Heart left ventricle (tissue), 16 donors: ENCODE measurements at regions not wholly inside any gene's neighbourhood (a gene's known extent, or its start where the extent isn't known, plus 50 kb on each side); places are given as distances from the start of the nearest gene placed in this dataset.

ENCODE experiments used
- ATAC-seq, 4 donors: fragments of 200-7000 bp; cut with Tn5 transposase; one replicate each; pipeline ENCODE4 v1.9.1; 2020 to 2022; ENCODE audit warnings: moderate library complexity in 4 of 4, mild to moderate bottlenecking in 3 of 4, moderate number of reproducible peaks in 1 of 4
- DNase-seq, 5 donors: peaks; one replicate each; pipeline ENCODE4 v3.0.0-alpha.2; 2020
- H3K27ac ChIP-seq, 12 donors: fragments of 200-600 bp; sonication (generic) in 4 of 12; one replicate each; pipeline versions ENCODE4 v1.5.0 to v1.8.0; 2016 to 2022; ENCODE audit warnings: mild to moderate bottlenecking in 2 of 12
- H3K27me3 ChIP-seq, 9 donors: fragments of 200-600 bp; sonication (generic) in 2 of 9; one replicate each; pipeline versions ENCODE4 v1.5.1 to v1.8.0; 2016 to 2022; ENCODE audit warnings: mild to moderate bottlenecking in 3 of 9
- H3K36me3 ChIP-seq, 9 donors: fragments of 200-600 bp; sonication (generic) in 2 of 9; one replicate each; pipeline versions ENCODE4 v1.5.0 to v1.8.0; 2018 to 2022; ENCODE audit warnings: mild to moderate bottlenecking in 2 of 9
- H3K4me1 ChIP-seq, 12 donors: fragments of 200-600 bp; sonication (generic) in 4 of 12; one replicate each; pipeline versions ENCODE4 v1.5.0 to v1.8.0; 2016 to 2022; ENCODE audit warnings: mild to moderate bottlenecking in 3 of 12
- H3K4me3 ChIP-seq, 12 donors: fragments of 200-600 bp; sonication (generic) in 4 of 12; one replicate each; pipeline versions ENCODE4 v1.5.0 to v1.8.0; 2017 to 2022; ENCODE audit warnings: mild to moderate bottlenecking in 9 of 12, moderate library complexity in 4 of 12
- H3K9me3 ChIP-seq, 12 donors: fragments of 200-600 bp; sonication (generic) in 4 of 12; one replicate each; pipeline versions ENCODE4 v1.5.0 to v1.8.0; 2016 to 2022; ENCODE audit warnings: mild to moderate bottlenecking in 1 of 12
- POLR2A ChIP-seq, 2 donors: fragments of 450-650 bp; IDR thresholded peaks; one replicate each; pipeline ENCODE4 v1.6.1; 2017; ENCODE audit warnings: antibody characterized with exemption in 2 of 2, mild to moderate bottlenecking in 2 of 2, moderate library complexity in 2 of 2
- WGBS, 4 donors: extraction: QIAGEN DNeasy Blood & Tissue Kit in 2 of 4; methylation state at CpG; one replicate each; pipeline versions ENCODE4 v1.1.5 to v1.1.7; 2013 to 2018; 5-methylcytosine and 5-hydroxymethylcytosine counted together
- intact Hi-C, 10 donors: fragments of 100-400 bp; cut with DNase I; formaldehyde crosslinking; loops; one replicate each; pipeline versions ENCODE4 v1.11.1 to v1.14.2; 2022
- TF ChIP-seq, protein P1 (sequence below), 12 donors: fragments of 200-600 bp; sonication (generic) in 4 of 12; IDR thresholded peaks; one replicate each; pipeline versions ENCODE4 v1.5.0 to v1.8.0; 2018 to 2022; ENCODE audit warnings: antibody characterized with exemption in 12 of 12, mild to moderate bottlenecking in 5 of 12
- donor health status: ischemic (EF 13 %, LVEDD 7.1; RV severe dilation, severe dysfunction).
- donor health status: healthy with polysubstance abuse.
- donor health status: DM: no; HTN: yes; CAD: no.
- donor health status: DM: no; HTN: no; CAD: no.
- donor health status: ischemic (EF 25% LVEDD 6.9; RV normal size, moderate dysfunction).
- donor health status: ischemic (EF 25% LVEDD 5.7; RV mildly dilated, moderate dysfunction).
- donor health status: healthy.
- donor health status: DM: yes; HTN: yes; CAD: no.
- donor health status: ischemic (EF 35%, LVEDD 5.7; RV mildly dilated, moderate dysfunction).
- donor health status: nonischemic (EF 11% LVEDD 7.7; RV severe dilation, severe dysfunction).
- donor health status: DM: yes; HTN: yes; CAD: no.
- donor health status: PGD.
- donor health status: ischemic (EF 29% LVEDD 5.4; RV normal size, mild dysfunction).
- donor health status: nonischemic (EF 23%, LVEDD 6.1; RV moderate dilation, normal function).

DNA sequence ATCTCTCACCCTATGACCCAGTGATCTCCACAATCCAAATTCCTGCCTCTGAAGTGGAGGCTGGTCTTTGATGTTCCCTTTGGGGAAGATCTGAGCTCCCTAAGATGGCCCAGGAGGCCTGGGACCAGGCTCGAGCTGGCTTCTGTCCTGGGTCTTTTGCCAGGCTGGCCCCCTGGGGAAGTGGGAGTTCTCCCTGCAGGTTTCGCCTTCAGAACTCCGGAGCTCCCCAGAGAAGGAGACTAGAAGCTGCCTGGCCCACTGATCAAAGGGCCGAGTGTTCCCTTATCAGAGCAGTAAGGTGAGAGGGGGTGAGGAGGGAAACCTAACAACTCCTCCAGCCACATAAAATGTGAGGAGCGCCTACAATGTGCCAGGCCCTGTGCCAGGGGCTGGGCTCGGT is 147.1 kb downstream of the IRF8 start:
- no peak for ATAC-seq
- no peak for DNase-seq
- Histone ChIP-seq H3K4me3 (no peak overlapping the region), H3K27me3 (peaks cover 0 to 81% (median 31%) of the 10 kb centered on the region in 9 donors), H3K4me1 (no peaks in the 10 kb centered on the region), H3K27ac (no peak overlapping the region), H3K36me3 (no peaks in the 10 kb centered on the region), H3K9me3 (no peaks in the 10 kb centered on the region)
- intact Hi-C loops = no loop called here
- TF ChIP-seq POLR2A (IDR thresholded peaks at IDR 0.05) = no peak
- TF ChIP-seq, protein P1, sequence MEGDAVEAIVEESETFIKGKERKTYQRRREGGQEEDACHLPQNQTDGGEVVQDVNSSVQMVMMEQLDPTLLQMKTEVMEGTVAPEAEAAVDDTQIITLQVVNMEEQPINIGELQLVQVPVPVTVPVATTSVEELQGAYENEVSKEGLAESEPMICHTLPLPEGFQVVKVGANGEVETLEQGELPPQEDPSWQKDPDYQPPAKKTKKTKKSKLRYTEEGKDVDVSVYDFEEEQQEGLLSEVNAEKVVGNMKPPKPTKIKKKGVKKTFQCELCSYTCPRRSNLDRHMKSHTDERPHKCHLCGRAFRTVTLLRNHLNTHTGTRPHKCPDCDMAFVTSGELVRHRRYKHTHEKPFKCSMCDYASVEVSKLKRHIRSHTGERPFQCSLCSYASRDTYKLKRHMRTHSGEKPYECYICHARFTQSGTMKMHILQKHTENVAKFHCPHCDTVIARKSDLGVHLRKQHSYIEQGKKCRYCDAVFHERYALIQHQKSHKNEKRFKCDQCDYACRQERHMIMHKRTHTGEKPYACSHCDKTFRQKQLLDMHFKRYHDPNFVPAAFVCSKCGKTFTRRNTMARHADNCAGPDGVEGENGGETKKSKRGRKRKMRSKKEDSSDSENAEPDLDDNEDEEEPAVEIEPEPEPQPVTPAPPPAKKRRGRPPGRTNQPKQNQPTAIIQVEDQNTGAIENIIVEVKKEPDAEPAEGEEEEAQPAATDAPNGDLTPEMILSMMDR (IDR thresholded peaks at IDR 0.05) = no peak
- 64 to 74% (median 71%) methylated on average over 6 of the region's 6 CpGs for WGBS, 4 donors

GRCh38 chr16:86046667-86047270 is 147.8 kb downstream of the IRF8 start:
- Histone ChIP-seq H3K27ac (no peak overlapping the region), H3K4me1 (no peaks in the 10 kb centered on the region), H3K36me3 (no peaks in the 10 kb centered on the region), H3K9me3 (no peaks in the 10 kb centered on the region), H3K27me3 (peaks cover 0 to 89% (median 28%) of the 10 kb centered on the region in 9 donors), H3K4me3 (no peak overlapping the region)
- DNase-seq (no peak), ATAC-seq (no peak)
- 61 to 72% (median 67%) methylated on average over 9 of the region's 9 CpGs for WGBS, 4 donors
- intact Hi-C loops = no loop called here
- no peak for TF ChIP-seq POLR2A (IDR thresholded peaks at IDR 0.05)
- TF ChIP-seq, protein P1 (IDR thresholded peaks at IDR 0.05) = no peak

GRCh38 chr16:86048221-86048620 is 149.3 kb downstream of the IRF8 start:
- Histone ChIP-seq H3K9me3 (no peaks in the 10 kb centered on the region), H3K27ac (no peak overlapping the region), H3K4me3 (no peak overlapping the region), H3K36me3 (no peaks in the 10 kb centered on the region), H3K4me1 (no peaks in the 10 kb centered on the region), H3K27me3 (peaks cover 0 to 86% (median 28%) of the 10 kb centered on the region in 9 donors)
- DNase-seq (no peak), ATAC-seq (no peak)
- intact Hi-C loops = no loop called here
- TF ChIP-seq POLR2A (IDR thresholded peaks at IDR 0.05) = no peak
- TF ChIP-seq, protein P1 (IDR thresholded peaks at IDR 0.05) = no peak
- 39 to 53% (median 45%) methylated on average over 10 to 11 of the region's 11 CpGs for WGBS, 4 donors

GRCh38 chr16:86048882-86049585 is 150.1 kb downstream of the IRF8 start:
- WGBS, 4 donors = 75 to 81% (median 79%) methylated on average over 11 of the region's 11 CpGs
- Histone ChIP-seq H3K36me3 (no peaks in the 10 kb centered on the region), H3K27me3 (peaks cover 0 to 79% (median 28%) of the 10 kb centered on the region in 9 donors), H3K4me1 (no peaks in the 10 kb centered on the region), H3K4me3 (no peak overlapping the region), H3K27ac (no peak overlapping the region), H3K9me3 (no peaks in the 10 kb centered on the region)
- no peak for DNase-seq
- intact Hi-C loops = no loop called here
- no peak for ATAC-seq
- TF ChIP-seq, protein P1 (IDR thresholded peaks at IDR 0.05) = no peak
- no peak for TF ChIP-seq POLR2A (IDR thresholded peaks at IDR 0.05)
